HG03196 (cell line): ENCODE measurements at regions not wholly inside any gene's neighbourhood (a gene's known extent, or its start where the extent isn't known, plus 50 kb on each side); places are given as distances from the start of the nearest gene placed in this dataset.
"Not testable (repeated sequence)": the region's sequence is repeated elsewhere in the genome, so short reads cannot be mapped to it uniquely, and the experiment has no call there.

Experiments used
- ATAC-seq: cut with Tn5 transposase; IDR thresholded peaks from one replicate; pipeline ENCODE4 v1.9.1; 2021; ENCODE audit not compliant: unreplicated experiment

DNA sequence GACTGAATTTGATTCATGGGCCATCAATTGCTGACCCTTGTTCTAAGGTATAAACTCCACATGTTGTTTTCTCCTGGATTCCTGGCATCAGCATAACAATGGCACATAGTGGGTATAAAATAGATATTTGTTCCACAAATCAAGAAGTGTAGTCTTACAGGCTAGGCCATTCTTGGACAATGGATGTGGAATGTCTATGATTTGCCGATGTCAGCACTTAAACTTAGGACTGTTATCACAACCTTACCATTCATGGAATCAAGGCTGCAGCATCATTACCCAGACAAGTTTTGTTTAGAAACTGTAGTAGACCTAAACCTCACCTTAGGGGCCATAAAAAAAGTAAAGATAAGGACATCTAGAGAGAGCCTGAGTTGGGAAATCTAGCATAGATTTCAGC lies 680.0 kb downstream of the BRINP1 start:
- no peak for ATAC-seq

DNA sequence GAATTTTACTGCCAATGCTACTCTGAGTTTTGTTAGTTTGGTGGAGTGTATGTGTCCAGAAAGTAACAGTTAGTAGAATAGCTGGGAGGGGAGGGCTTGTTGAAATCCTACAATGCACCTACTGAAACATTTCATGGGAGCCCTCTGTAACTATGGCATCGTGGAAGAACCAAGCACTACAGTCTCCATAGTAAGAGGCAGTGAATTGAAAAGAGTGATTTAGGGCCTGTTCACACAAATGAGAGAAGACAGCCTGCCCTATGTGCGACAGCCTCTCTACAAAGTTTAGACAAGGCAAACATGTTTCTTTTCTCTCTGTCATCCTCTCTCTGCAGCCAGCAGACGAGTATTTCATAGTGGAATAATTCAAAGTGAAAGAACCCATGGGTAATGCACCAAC lies 676.6 kb downstream of the BRINP1 start:
- ATAC-seq = no peak

DNA sequence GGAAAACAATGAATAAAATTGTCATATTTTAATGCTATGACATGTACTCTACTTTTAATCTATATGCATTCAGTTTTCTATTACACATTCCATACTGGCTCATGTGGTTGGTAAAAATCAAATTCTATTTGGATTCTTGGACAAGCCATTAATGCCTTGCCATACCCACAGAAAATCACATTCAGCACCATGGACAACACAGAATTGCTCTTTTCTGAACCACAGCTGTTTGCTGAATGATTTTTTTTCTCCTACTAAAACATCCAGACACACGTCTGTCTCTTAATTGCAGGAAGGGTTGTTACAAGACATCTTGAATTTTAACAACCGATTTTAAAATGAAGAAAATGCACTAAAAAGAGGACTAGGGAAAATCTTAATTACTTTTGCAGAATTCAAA lies 675.6 kb downstream of the BRINP1 start:
- ATAC-seq = no peak

DNA sequence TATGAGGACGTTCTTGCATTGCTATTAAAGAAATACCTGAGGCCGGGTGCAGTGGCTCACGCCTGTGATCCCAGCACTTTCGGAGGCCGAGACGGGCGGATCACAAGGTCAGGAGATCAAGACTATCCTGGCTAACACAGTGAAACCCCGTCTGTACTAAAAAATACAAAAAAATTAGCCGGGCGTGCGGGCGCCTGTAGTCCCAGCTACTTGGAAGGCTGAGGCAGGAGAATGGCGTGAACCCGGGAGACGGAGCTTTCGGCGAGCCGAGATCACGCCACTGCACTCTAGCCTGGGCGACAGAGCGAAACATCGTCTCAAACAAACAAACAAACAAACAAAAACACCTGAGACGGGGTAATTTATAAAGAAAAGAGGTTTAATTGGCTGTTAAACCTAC lies 674.0 kb downstream of the BRINP1 start:
- not testable (repeated sequence) for ATAC-seq

DNA sequence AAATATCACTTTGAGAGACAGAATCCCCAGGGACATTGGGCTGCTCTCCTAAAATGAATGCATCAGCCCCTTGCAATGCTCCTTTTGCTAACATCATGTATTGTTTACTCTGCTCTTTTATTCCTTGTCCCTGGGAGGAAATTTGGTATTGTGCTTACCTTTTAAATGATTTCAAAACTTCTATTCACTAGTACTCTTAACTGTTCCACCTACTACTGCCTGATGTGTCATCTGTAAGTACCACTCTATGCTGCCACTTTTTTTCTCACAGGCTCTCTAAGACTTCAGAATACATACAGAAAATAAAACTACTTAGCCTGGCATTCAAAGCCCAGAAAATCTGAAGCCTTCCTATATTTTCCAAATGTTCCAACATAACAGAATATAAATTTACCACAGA lies 667.2 kb downstream of the BRINP1 start:
- ATAC-seq = no peak

DNA sequence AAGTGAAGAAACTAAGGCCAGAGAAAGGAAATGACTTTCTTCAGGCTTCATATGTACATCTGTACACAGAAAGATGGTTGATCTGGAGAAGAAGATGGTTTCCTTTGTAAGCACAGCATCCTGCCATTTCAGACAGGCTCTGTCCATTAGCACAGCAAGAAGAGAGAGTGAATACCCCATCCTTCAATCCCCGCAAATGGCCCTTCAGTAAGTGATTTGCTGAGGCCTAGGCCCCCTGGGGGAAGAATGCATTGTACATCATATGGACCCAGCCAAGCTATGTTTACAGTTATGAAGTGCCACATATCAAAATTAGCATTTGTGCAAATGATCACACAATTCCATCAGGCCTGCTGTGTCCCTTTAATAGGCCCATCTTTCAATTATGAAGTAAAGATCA lies 657.4 kb downstream of the BRINP1 start:
- no peak for ATAC-seq

DNA sequence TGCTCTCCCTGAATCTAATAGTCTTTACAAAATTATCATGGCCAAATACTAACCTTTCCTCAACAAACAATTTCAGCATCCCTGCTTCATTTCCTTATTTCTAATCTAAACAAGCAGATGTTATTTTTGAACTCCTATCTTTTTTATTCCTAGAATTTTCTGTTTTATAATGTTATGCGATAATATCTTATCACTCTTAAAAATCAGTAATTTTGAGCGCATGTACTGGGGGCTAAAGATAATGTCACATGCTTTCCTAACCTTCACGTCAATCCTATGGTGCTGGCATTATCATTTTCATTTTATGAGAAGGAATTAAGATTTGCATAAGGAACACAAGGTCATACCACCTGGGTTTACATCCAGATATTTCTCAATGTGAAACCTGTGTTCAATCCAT lies 648.0 kb downstream of the BRINP1 start:
- ATAC-seq = no peak

DNA sequence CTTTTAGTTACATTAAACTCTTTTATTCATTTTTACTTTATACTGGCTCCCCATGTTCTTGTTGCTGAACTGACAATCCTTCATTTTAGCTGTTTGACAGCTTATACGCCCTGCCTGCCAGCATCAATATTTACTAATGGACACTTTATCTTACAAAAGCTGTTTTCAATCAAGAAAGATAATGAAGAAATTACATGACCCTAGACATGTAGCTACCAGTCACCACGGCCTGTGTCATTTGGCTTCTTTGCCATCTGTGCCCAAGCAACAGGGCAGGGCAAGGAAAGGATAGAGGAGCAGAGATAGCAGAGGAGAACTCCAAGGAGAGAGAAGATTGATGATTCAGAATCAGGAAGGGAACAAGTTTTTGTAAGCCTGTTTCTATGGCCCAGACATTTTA lies 647.3 kb downstream of the BRINP1 start:
- no peak for ATAC-seq

DNA sequence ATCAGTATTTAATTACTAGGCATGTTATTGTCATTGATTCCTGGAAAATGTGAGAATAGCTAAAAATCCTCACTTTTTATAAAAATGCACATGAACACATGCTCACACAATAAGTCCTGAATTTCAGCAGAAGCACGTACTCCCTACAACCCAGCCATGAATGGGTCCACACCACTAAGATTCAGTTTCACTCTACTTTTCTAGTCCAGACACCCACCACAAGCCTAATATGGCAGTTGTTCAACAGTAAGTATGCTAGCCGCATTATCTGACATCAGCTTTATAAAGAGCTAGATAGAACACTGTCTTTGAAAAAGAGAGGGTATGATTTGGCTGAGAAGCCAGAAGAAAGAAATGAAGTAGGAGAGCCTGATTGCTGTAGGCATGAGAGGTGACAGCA lies 639.3 kb downstream of the BRINP1 start:
- no peak for ATAC-seq

DNA sequence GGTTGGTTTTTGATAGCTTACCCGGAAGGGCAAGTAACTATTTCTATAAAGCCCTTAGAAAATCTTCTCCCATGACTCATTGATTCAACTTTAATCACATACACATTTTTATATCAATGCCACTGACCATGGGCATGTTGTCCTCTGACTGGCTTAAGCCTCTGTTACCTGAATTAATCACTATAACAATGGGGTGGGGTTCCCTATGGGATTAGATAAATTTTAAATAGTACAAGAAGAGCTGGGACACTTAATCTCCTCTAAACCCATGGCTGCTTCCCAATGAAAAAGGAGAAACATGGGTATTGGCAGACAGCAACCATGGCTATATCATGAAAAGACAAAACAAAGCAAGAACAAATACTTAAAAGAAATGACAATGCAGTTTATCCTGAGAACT lies 636.2 kb downstream of the BRINP1 start:
- no peak for ATAC-seq

DNA sequence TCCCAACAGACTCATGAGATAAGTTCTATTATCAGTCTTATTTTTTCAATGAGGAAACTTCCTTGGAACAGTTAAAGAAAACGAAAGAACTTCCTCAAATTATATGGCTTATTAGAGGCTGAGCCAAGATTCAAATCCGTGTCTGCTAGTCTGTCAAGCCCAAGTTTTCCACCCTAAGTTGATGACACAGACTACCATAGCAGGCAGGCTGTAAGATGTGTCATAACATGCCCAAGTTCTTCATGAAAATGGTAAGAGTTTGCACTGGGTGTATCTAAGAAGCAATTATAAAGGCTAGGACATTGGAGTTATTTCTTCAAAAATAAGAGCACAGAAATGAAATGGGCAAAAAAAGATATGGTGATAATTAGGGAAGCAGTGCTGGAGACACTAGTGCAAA lies 634.5 kb downstream of the BRINP1 start:
- no peak for ATAC-seq

DNA sequence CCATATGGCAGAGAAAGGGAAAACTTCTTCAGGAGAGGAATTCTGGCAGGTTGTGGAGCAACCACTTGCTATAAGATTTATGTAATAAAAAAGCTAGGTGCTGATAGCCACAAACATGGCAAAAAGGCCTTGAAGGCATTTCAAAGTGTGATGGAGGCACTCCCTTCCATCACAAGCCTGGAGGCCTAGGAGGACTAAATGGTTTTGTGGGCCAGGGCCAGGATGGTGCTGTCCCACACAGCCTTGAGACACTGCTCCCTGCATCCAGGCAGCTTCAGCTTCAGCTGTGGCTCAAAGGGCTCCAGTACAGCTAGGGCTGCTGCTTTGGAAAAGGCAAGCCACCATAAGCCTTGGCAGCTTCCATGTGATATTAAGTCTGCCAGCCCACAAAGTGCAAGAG lies 632.8 kb downstream of the BRINP1 start:
- no peak for ATAC-seq

DNA sequence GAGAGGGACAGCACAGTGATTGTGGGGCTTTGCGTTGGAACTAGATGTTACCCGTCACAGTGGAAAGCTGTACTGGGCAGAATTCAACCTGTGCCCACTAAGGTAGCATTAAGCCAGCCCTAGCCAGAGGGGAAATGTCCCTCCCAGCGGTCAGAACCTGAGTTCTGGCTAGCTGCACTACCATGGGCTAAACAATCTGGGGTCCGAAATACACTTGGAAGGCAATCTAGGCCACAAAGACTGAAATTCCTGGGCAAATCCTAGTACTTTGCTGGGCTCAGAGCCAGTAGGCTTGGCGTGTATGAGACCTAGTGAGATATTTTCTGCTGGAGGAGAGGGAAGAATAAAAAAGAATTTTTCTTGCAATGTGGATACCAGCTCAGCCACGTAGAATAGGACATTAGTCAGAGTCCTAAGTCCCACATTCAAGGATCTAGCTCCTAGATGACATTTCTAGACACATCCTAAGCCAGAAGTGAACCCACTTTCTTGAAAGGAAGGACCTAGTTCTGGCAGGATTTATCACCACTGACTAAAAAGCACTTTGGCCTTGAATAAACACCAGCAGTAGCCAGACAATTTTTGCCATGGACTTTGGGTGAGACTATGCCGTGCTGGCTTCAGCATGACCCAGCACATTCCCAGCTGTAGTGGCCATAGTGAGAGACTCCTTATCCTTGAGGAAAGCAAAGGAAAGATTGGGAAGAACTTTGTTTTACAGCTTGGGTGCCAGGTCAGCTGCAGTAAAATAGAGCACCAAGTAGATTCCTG lies 618.0 kb downstream of the BRINP1 start:
- no peak for ATAC-seq

DNA sequence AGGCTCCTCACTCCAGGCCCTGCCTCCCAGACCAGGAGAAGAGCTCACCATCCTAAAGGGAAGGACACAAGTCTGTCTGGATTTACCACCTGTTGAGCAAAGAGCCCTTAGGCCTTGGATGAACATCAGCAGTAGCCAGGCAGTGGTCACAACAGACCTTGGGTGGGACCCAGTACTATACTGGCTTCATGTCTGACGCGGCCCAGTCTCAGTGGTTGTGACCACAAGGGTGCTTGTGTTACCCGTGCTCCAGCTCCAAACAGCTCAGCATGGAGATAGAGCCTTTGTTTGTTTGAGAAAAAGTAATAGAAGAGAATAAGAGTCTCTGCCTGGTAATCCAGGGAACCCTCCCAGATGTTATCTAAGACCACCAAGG lies 617.4 kb downstream of the BRINP1 start:
- no peak for ATAC-seq

DNA sequence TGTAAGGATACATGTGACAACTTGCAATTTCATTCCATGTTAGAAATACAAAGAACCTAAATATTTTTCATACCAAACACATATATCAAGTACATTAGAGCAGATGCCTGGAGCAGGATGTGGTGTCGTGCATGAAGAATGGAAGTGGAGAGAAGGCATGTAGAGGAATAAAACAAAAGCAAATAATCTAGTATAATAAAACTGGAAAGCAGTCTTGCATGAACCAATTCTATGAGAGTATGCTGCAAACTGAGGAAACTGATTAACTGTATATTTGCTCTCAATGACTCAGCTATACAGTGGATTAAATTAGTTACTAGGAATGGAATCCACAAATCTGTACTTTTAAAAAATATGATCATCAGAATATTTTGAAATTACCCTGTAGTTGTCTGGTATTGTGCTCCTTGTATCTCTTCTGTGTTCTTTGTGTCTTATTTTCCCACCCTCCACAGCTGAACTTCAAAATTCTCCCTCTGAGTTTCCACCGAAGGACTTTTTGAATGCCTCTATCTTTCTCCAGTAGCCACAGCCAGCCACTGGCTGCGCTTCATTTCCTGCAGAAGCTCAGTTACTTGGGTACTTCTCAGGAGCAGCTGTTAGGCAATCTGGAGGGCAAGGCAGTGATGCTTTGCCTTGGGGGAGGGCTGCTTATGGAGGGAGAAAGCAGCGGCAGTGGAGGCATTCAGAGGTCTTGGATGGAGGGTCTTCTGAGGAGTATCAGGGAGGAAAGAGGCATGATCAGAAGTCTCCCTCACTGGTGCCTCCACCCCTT lies 608.0 kb downstream of the BRINP1 start:
- ATAC-seq = no peak

DNA sequence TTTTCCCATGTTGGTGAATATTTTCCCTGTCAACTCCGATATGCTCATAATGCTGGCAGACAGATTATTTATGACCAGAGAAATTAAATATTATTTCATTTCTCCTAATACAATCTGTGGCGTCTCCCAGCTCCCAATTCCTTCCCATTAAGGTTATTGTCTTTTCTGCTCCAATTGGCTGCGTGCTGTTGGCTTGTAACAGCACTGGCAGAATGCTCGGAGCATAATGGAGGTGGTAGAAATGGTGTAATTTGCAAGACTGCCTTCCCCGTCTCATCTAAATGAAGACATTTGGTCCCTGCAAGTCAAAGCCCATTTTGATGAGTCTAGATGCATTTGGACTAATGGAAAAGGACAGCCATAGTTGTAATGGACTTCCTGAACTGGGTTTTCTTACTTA lies 601.7 kb downstream of the BRINP1 start:
- no peak for ATAC-seq

DNA sequence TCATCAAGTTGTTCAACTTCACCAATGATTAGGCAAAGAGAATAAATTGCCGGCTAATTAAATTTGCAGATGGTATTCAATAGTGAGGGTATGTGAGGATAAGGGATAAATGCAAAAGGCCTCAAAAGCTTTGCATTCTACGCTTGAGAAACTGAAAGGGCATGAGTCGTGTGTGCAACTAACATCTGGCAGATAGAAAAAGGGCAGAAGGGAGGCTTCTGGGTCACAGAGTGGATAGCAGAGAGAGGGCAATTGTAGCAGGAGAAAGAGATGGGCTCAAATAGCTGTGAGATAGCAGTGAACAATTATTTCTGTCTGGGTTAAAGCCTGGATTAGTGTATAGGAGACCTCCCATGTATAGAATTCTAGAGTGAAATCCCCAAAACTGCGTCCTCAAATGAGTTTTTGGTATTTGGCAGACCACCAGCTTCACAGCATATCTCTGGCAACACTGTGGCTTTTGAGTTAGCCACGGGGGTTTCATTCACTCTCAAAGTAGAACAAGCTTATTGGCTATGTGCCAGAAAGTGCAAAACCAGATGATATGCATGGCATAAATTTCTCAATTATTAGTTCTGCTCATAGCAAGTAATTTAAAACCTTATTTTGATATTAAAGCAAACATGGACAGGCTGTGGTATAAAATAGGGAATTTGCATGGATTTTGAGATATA lies 586.3 kb downstream of the BRINP1 start:
- no peak for ATAC-seq

DNA sequence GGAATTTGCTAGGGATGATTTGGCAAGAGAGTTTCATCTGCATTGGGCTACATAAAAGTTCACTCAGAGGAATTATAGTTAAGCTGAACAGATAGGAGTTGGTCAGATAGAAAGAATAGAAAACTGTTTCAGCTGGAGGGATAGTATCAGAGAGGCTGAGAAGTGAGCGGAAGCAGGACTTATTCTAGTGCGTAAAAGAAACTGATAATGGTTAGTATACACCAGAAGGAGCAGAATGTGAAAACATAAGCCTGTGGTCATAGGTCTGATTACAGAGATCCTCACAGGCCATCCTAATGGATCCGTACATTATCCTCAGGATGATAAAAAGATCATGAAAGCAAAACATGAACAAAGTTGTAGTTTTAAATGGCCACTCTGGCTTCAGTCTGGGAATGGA lies 585.2 kb downstream of the BRINP1 start:
- ATAC-seq = no peak

DNA sequence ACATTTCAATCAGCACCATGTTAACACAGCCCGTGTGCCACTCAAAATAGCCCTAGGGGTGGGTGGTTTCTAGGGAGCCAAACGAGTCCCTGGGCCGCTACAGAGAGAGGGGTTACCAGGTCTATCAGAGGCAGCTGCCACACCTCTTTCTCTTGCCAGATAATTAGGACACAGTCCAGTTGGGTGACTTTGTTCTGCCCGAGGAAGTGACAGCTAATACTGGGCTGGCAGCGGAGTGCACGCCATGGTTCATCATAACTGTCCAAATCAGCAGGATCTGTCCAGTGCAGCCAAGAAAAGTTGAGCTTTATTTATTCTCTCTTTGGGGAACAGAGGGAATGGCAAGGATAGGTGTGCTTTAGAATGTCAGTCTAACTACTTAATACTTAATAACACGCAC lies 583.8 kb downstream of the BRINP1 start:
- no peak for ATAC-seq

DNA sequence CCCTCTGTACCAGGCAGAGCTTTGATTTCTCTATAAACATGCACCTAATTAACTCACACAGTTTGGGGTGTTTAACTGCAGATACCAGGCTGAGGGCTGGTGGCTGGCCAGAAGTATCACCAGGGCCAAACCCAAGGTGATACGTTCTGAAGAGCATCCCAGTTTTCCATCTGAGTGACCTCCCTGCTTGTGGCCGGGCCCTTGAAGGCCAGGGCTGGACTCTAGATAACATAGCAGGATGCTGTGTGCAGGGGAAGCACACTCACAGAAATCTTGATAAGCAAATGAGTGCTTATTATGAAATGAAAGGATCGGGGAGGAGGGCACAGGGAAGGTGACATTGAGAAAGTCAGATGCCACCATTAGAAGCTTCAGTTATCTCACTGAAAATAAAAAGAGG lies 582.4 kb downstream of the BRINP1 start:
- ATAC-seq = no peak

DNA sequence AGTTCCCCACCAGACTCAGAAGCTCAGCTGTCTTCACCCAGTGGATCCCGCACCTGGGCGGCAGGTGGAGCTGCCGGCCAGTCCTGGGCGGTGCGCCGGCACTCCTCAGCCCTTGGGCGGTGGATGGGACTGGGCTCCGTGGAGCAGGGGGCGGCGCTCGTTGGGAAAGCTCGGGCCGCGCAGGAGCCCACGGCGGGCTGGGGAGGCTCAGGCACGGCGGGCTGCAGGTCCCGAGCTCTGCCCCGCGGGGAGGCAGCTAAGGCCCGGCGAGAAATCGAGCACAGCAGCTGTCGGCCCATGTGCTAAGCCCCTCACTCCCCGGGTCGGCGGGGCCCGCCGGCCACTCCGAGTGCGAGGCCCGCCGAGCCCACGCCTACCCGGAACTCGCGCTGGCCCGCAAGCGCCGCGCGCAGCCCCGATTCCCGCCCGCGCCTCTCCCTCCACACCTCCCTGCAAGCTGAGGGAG lies 560.0 kb downstream of the BRINP1 start:
- ATAC-seq = no peak

DNA sequence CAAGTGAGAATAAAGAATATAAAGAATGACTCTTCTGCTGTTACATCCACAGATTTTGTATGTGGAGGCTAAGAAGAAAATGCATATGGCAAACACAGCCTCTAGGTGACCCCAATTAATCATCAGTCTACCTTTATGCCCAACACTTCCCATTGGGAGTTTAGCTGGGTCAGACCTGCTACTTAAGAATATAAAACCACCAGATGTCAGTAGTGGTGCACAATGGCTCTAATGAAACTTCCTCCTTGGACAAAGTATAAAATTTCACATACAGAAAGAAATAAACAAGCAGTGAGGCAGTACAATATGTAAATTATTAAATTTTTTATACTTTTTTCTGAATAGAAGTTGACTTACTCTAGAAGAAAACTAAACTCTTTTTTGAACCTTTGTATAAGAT lies 539.9 kb downstream of the BRINP1 start:
- no peak for ATAC-seq
